HG02885 (cell line): ENCODE measurements at regions not wholly inside any gene's neighbourhood (a gene's known extent, or its start where the extent isn't known, plus 50 kb on each side); places are given as distances from the start of the nearest gene placed in this dataset.
A peak's percentile ranks its signal among the peaks of the same experiment; 100 is the strongest.

Experiments used
- ATAC-seq: cut with Tn5 transposase; IDR thresholded peaks from one replicate; pipeline ENCODE4 v1.9.1; 2021; ENCODE audit warnings: mild to moderate bottlenecking; ENCODE audit not compliant: unreplicated experiment, poor library complexity

- no peak for ATAC-seq
These were observed 54.0 kb upstream of the STMND1 start for GRCh38 chr6:17047889-17048288.

GRCh38 chr6:17045581-17046322 lies 56.1 kb upstream of the STMND1 start:
- ATAC-seq, result no peak

GRCh38 chr6:17043148-17043522 lies 58.7 kb upstream of the STMND1 start:
- ATAC-seq, result no peak

- ATAC-seq, result no peak
These were observed 59.3 kb upstream of the STMND1 start for GRCh38 chr6:17042422-17043147.

GRCh38 chr6:17039266-17039665 lies 62.6 kb upstream of the STMND1 start:
- ATAC-seq, result no peak

GRCh38 chr6:17038316-17038715 lies 63.5 kb upstream of the STMND1 start:
- ATAC-seq, result no peak

- no peak for ATAC-seq
These were observed 65.8 kb upstream of the STMND1 start for GRCh38 chr6:17036065-17036393.

GRCh38 chr6:17035257-17036064 lies 66.4 kb upstream of the STMND1 start:
- ATAC-seq, result no peak

- ATAC-seq, result no peak
These were observed 68.1 kb upstream of the STMND1 start for GRCh38 chr6:17033746-17034145.

GRCh38 chr6:17032988-17033634 lies 68.7 kb upstream of the STMND1 start:
- ATAC-seq, result no peak

- no peak for ATAC-seq
These were observed 69.3 kb upstream of the STMND1 start for GRCh38 chr6:17032590-17032987.

GRCh38 chr6:17031961-17032360 lies 69.9 kb upstream of the STMND1 start:
- no peak for ATAC-seq

GRCh38 chr6:17027441-17027840 lies 74.4 kb upstream of the STMND1 start:
- no peak for ATAC-seq

GRCh38 chr6:17022604-17023003 lies 79.2 kb upstream of the STMND1 start:
- peak; percentile 77 for ATAC-seq

- no peak for ATAC-seq
These were observed 80.3 kb upstream of the STMND1 start for GRCh38 chr6:17021539-17021889.

- ATAC-seq, result no peak
These were observed 80.8 kb upstream of the STMND1 start for GRCh38 chr6:17020889-17021538.

GRCh38 chr6:17018425-17018824 lies 83.4 kb upstream of the STMND1 start:
- ATAC-seq, result no peak

GRCh38 chr6:17017416-17017815 lies 84.4 kb upstream of the STMND1 start:
- ATAC-seq, result no peak

GRCh38 chr6:17015551-17016381 lies 86.1 kb upstream of the STMND1 start:
- no peak for ATAC-seq

GRCh38 chr6:17015144-17015543 lies 86.7 kb upstream of the STMND1 start:
- ATAC-seq, result peak; percentile 98
